IMR-90 (cell line): ENCODE measurements at regions not wholly inside any gene's neighbourhood (a gene's known extent, or its start where the extent isn't known, plus 50 kb on each side); places are given as distances from the start of the nearest gene placed in this dataset.

Source experiments
- ATAC-seq: fragments of 200-7000 bp; cut with Tn5 transposase; 2 replicates; pipeline ENCODE4 v1.9.1; 2020; ENCODE audit warnings: low read depth, mild to moderate bottlenecking, moderate library complexity
- BruUV-seq: library from RNA; stranded (reverse); fragments of 400-500 nt; replicated peaks from 2 replicates; lab custom pipeline; 2021; lab: Mats Ljungman, UMichigan
- CTCF ChIA-PET: fragments of 300-600 bp; formaldehyde crosslinking; extraction: SDS; loops from one replicate; lab custom pipeline; 2021; ENCODE audit warnings: antibody characterized with exemption; lab: Yijun Ruan, JAX
- POLR2A ChIA-PET: fragments of 300-600 bp; sonication (Branson Sonifier 250); formaldehyde crosslinking; loops from one replicate; lab custom pipeline; 2022; ENCODE audit warnings: antibody characterized with exemption; ENCODE audit not compliant: unreplicated experiment; lab: Charles Lee
- DNase-seq: peaks from one replicate; pipeline ENCODE4 v3.0.0; 2013
- H2AFZ ChIP-seq: replicated peaks from 2 replicates; pipeline ENCODE3; 2013; ENCODE audit warnings: low read length, mild to moderate bottlenecking; ENCODE audit not compliant: poor library complexity
- H2AK5ac ChIP-seq: 2 replicates; pipeline ENCODE4 v1.6.1; 2013; ENCODE audit warnings: low read depth, low read length, inconsistent platforms
- H2AK9ac ChIP-seq: replicated peaks from 2 replicates; pipeline ENCODE3; 2013; ENCODE audit warnings: mild to moderate bottlenecking, low read depth, low read length, moderate library complexity; ENCODE audit not compliant: poor library complexity
- H2BK120ac ChIP-seq: 2 replicates; pipeline ENCODE4 v1.6.1; 2013; ENCODE audit warnings: low read depth, low read length, inconsistent platforms
- H2BK15ac ChIP-seq: 3 replicates; pipeline ENCODE4 v1.6.1; 2013; ENCODE audit warnings: low read depth, low read length, inconsistent platforms
- H2BK20ac ChIP-seq: 2 replicates; pipeline ENCODE4 v1.6.1; 2013; ENCODE audit warnings: low read depth, mild to moderate bottlenecking, inconsistent platforms, low read length, moderate library complexity
- H2BK5ac ChIP-seq: 2 replicates; pipeline ENCODE4 v1.6.1; 2013; ENCODE audit warnings: mild to moderate bottlenecking, low read depth, low read length, inconsistent platforms; ENCODE audit not compliant: poor library complexity, severe bottlenecking
- H3K14ac ChIP-seq: replicated peaks from 2 replicates; pipeline ENCODE4 v1.6.1; 2013; ENCODE audit warnings: low read depth, low read length, inconsistent platforms
- H3K18ac ChIP-seq: 2 replicates; pipeline ENCODE4 v1.6.1; 2013; ENCODE audit warnings: low read depth, low read length, control low read depth
- H3K23ac ChIP-seq: 2 replicates; pipeline ENCODE4 v1.6.1; 2013; ENCODE audit warnings: low read depth, low read length, inconsistent platforms
- H3K27ac ChIP-seq: 2 replicates; pipeline ENCODE4 v1.5.1; 2013; ENCODE audit warnings: mild to moderate bottlenecking, control low read depth, low read length; ENCODE audit not compliant: insufficient read depth
- H3K27me3 ChIP-seq: 2 replicates; pipeline ENCODE4 v1.6.1; 2013; ENCODE audit warnings: low read length; ENCODE audit not compliant: control insufficient read depth, insufficient read depth
- H3K36me3 ChIP-seq: 2 replicates; pipeline ENCODE4 v1.6.1; 2013; ENCODE audit warnings: low read length, mixed read lengths; ENCODE audit not compliant: control insufficient read depth, insufficient read depth
- H3K4ac ChIP-seq: 2 replicates; pipeline ENCODE4 v1.6.1; 2013; ENCODE audit warnings: low read depth, low read length, inconsistent platforms
- H3K4me1 ChIP-seq: 2 replicates; pipeline ENCODE4 v1.6.1; 2013; ENCODE audit warnings: low read length, mixed read lengths; ENCODE audit not compliant: control insufficient read depth, insufficient read depth
- H3K4me2 ChIP-seq: 2 replicates; pipeline ENCODE4 v1.6.1; 2013; ENCODE audit warnings: low read depth, mild to moderate bottlenecking, control low read depth, low read length, moderate library complexity
- H3K4me3 ChIP-seq: 2 replicates; pipeline ENCODE4 v1.5.1; 2013; ENCODE audit warnings: low read depth, mild to moderate bottlenecking, control low read depth, low read length, moderate library complexity; ENCODE audit not compliant: insufficient read depth
- H3K56ac ChIP-seq: 2 replicates; pipeline ENCODE4 v1.6.1; 2013; ENCODE audit warnings: low read length, inconsistent platforms; ENCODE audit not compliant: insufficient read depth; ENCODE audit errors: extremely low read depth
- H3K79me1 ChIP-seq, 2 experiments: 2 replicates each; pipeline ENCODE4 v1.6.1; 2013; ENCODE audit warnings: low read length in 2 of 2, inconsistent platforms in 1 of 2, low read depth in 1 of 2
- H3K9ac ChIP-seq: 2 replicates; pipeline ENCODE4 v1.6.1; 2013; ENCODE audit warnings: low read depth, low read length, control low read depth
- H3K9me1 ChIP-seq: 2 replicates; pipeline ENCODE4 v1.6.1; 2013; ENCODE audit warnings: low read length, inconsistent platforms; ENCODE audit not compliant: insufficient read depth
- H3K9me3 ChIP-seq: 2 replicates; pipeline ENCODE4 v1.6.1; 2013; ENCODE audit warnings: low read length; ENCODE audit not compliant: control insufficient read depth, insufficient read depth
- H4K20me1 ChIP-seq: 2 replicates; pipeline ENCODE4 v1.6.1; 2013; ENCODE audit warnings: low read length, inconsistent platforms; ENCODE audit not compliant: insufficient read depth
- H4K5ac ChIP-seq: 2 replicates; pipeline ENCODE4 v1.6.1; 2013; ENCODE audit warnings: mild to moderate bottlenecking, low read depth, low read length, control low read depth
- H4K8ac ChIP-seq, 2 experiments: 2 replicates each; pipeline ENCODE4 v1.6.1; 2013; ENCODE audit warnings: low read depth in 2 of 2, low read length in 2 of 2, control low read depth in 1 of 2, inconsistent platforms in 1 of 2
- H4K91ac ChIP-seq: 2 replicates; pipeline ENCODE4 v1.6.1; 2013; ENCODE audit warnings: low read depth, low read length, inconsistent platforms; ENCODE audit not compliant: insufficient read depth
- POLR2A ChIP-seq: IDR thresholded peaks from 2 replicates; pipeline ENCODE4 v1.6.1; 2012; ENCODE audit warnings: mild to moderate bottlenecking, low read depth, low read length
- RFX5 ChIP-seq: IDR thresholded peaks from 2 replicates; pipeline ENCODE4 v1.8.0; 2012; ENCODE audit warnings: low read depth, mild to moderate bottlenecking, low read length, moderate library complexity
- WGBS, 2 experiments: methylation state at CpG; one replicate each; pipeline versions ENCODE4 v1.1.5 to v1.1.7; 2013; ENCODE audit warnings: missing lambda C conversion rate in 2 of 2; ENCODE audit not compliant: insufficient read length in 1 of 2; ENCODE audit errors: extremely low coverage in 2 of 2; 5-methylcytosine and 5-hydroxymethylcytosine counted together
- dilution Hi-C: fragments of 300-500 bp; cut with HindIII; formaldehyde crosslinking; loops from one replicate; pipeline ENCODE4 v1.14.3; 2018; ENCODE audit warnings: low sequenced_read_pairs; ENCODE audit not compliant: unreplicated experiment
- in situ Hi-C: fragments of 300-500 bp; cut with MboI; formaldehyde crosslinking; loops from 3 replicates; pipeline ENCODE4 v1.14.3; 2019; ENCODE audit warnings: low sequenced_read_pairs, inconsistent platforms, mixed read lengths
- intact Hi-C: fragments of 100-400 bp; cut with micrococcal nuclease; formaldehyde crosslinking; loops from 2 replicates; pipeline ENCODE4 v1.10.0; 2022

DNA sequence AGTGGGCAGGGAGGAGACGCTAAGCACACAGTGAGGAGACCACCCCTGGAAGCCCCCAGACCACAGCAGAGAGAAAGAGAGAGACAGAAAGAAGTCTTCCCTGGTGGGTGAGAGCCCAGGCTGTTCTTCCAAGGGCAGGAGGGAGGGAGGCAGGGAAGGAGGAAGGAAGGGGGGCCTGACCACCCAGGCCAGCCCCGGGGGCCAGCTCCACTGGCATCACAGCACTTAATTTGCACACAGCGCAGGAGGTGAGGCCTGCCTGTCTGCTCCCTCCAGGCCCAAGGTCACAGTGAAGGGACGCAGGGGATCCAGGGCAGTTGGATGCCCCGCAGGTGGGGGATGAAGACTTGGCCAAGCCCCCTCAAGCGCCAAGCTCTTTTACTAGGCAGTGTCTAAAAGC is 141.9 kb upstream of the C14orf180 start:
- Histone ChIP-seq H3K23ac (no peak overlapping the region), H2BK120ac (no peak overlapping the region), H2BK20ac (no peak overlapping the region), H2BK15ac (no peak overlapping the region), H3K4me1 (no peaks in the 10 kb centered on the region), H3K18ac (no peak overlapping the region), H2AK9ac (no peak overlapping the region), H3K79me1 (no peaks in the 10 kb centered on the region), H3K14ac (no peak overlapping the region), H3K56ac (no peak overlapping the region), H4K5ac (no peak overlapping the region), H4K20me1 (no peaks in the 10 kb centered on the region), H2BK5ac (no peak overlapping the region), H3K9me3 (peaks cover 27% of the 10 kb centered on the region; the same call in 1 of the 2 replicates), H4K8ac (no peak overlapping the region), H2AK5ac (no peak overlapping the region), H3K27me3 (no peaks in the 10 kb centered on the region), H2AFZ (no peak overlapping the region), H3K27ac (no peak overlapping the region), H4K91ac (no peak overlapping the region), H3K4ac (no peak overlapping the region), H3K4me2 (no peak overlapping the region), H3K9me1 (no peaks in the 10 kb centered on the region), H3K9ac (no peak overlapping the region), H3K36me3 (no peaks in the 10 kb centered on the region), H3K4me3 (no peak overlapping the region)
- ChIA-PET POLR2A (no interaction called here), CTCF (no interaction called here)
- dilution Hi-C loops: no loop called here
- intact Hi-C loops: no loop called here
- 92% methylated on average over 2 of the region's 6 CpGs; no CpG with 5 or more reads in 1 of the 2 experiments for WGBS, 2 experiments
- in situ Hi-C loops: no loop called here
- TF ChIP-seq RFX5 (no peak), POLR2A (no peak)
- DNase-seq (no peak), ATAC-seq (no peak)
- no TSS peak for BruUV-seq
